Left ventricle myocardium superior (tissue), 1 donor: ENCODE measurements at regions not wholly inside any gene's neighbourhood (a gene's known extent, or its start where the extent isn't known, plus 50 kb on each side); places are given as distances from the start of the nearest gene placed in this dataset.

Source experiments
- ATAC-seq: fragments of 200-7000 bp; cut with Tn5 transposase; one replicate; pipeline ENCODE4 v1.9.1; 2020; ENCODE audit warnings: mild to moderate bottlenecking, moderate library complexity
- DNase-seq: peaks from one replicate; pipeline ENCODE4 v3.0.0-alpha.2; 2020
- intact Hi-C: fragments of 100-400 bp; cut with micrococcal nuclease; formaldehyde crosslinking; loops from one replicate; pipeline ENCODE4 v1.11.0; 2022
- donor health status: DM: no; HTN: yes; CAD: no; lungs with severe emphysema.

DNA sequence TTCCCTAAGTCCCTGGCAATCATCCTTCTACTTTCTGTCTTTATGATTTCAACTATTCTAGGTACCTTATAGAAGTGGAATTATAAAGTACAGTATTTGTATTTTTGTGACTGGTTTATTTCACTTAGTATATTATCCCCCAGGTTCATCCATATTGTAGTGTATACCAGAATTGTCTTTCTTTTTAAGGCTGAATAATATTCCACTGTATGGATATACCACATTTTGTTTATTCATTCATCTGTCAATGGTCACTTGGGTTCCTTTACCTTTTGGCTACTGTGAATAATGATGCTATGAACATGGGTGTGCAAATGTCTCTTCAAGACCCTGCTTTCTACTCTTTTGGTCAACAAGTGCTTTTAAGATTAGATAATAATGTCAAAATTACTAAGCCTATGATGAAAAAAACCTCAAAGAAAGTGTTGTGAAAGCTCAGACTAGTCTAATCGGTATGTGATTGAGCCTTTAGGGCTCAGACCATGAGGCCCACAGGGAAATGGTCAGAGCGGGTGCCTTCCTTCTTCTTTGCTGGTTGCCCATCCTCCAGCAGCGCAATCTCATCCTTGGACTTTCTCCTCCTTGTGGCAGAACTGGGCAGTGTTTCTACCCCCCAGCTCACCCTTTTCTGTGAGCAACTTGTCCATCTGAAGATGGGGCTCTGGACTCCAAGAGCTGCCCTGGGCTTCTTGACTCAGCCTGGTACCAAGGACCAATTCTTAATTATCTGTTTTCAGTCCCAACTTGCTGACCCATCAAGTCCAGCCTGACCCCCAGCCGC, 105.4 kb downstream of the TTC8 start:
- ATAC-seq (no peak), DNase-seq (no peak)
- intact Hi-C loops, result no loop called here

DNA sequence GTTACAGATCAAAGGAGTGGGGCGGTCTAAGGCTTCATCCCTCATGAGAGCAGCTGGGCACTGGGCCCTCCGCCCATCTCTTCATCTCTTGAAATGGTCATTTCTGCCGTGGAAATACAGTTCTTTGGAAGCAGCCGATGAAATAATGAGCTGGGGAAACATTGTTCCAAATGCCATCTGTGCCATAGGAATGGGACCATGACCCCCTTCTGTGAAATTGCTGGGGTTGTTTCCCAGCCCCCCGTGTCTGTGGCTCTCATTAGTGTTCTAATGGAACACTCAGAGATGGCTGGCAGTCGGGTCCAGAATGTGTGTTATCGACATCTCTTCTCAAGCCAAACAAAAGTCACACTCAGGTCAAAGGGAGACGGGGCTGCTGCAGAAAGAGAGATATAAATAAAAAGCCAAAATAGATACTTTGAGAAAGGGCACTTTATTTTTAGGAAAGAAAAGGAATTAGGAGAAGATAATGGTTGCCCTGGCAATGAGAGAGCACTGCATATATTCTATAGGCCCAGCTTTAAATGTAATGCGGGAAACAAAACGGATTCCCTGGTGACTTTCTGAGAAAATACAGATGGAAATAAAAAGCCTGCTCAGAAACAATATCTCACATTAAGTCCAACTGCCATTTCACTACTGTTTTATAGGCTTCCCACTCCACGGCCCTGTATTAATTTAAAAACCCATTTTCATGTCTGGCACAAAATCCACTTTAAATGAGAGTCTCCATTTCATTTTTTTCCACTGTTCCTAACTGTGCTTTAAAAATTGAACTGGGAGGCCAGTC, 107.1 kb downstream of the TTC8 start:
- DNase-seq (no peak), ATAC-seq (no peak)
- intact Hi-C loops, result no loop called here

GRCh38 chr14:88933191-88933590, 108.7 kb downstream of the TTC8 start:
- intact Hi-C loops, result no loop called here

DNA sequence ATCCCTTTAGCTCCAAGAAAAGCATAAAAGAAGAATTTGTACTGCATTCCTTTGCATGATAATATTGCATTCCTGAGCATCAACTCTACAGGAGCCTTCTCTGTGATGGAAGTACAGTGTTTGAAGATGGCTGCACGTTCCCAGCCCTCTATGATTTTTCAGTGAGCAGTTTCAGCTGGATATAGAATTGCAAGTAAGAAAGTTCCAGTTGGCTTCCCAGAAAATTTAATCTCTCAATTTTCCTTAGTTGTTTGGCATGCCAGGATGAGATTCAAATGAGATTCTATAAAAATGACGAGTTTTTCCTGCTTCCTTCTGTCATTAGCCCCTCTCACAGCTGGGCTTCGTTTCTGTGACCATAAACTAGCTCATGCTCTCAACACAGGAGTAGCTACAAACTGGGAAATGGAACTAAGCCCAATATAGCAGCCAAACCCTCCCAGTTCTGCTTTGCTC, 109.9 kb downstream of the TTC8 start:
- ATAC-seq (no peak), DNase-seq (no peak)
- intact Hi-C loops, result no loop called here

More at GRCh38 chr14:88933191-88933590, 108.7 kb downstream of the TTC8 start:
- DNase-seq, result no peak
- ATAC-seq, result no peak

- intact Hi-C loops, result no loop called here
- ATAC-seq (no peak), DNase-seq (no peak)
Measured at GRCh38 chr14:88935083-88935482, 110.6 kb downstream of the TTC8 start.

GRCh38 chr14:88937706-88938105, 113.3 kb downstream of the TTC8 start:
- DNase-seq (no peak), ATAC-seq (no peak)
- intact Hi-C loops, result no loop called here

DNA sequence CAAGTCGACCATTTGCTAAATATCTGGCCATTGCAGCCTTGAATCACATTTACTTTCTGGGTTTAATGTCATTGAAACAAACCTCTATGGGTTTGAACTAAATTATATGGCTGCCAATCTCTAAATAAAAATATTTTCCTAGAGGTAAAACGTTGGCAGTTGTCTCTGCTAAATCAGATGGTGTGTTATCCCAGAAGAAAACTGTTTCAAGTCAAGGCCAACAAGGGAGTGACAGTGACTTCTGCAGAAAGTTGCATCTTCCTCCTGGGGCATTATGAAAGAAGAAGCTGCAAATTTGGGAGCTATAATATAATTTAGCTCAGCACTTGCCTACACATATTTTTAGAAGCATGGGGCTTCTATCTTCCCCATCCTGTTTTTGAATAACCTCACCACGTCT, 116.2 kb downstream of the TTC8 start:
- no peak for ATAC-seq
- intact Hi-C loops, result no loop called here
- DNase-seq, result no peak

DNA sequence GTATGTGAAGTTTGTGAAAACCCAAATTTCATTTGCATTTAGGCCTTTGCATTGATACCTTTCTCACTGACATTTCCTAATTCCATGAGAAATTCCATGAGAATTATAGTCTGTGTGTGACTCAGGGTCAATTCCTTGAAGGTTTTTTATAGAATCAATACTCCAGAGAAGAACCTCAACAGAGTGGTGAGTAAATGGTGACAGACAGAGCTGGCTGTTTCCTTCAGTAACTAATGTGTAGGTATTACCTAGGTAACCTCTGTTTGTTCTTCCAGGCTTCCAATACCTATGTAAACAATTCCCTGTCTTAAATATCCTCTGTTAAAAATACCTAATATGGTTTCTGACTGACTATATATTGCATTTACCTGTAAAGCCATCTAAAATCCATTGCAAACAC, 117.0 kb downstream of the TTC8 start:
- ATAC-seq, result no peak
- intact Hi-C loops, result no loop called here
- DNase-seq, result no peak

- intact Hi-C loops, result no loop called here
- no peak for ATAC-seq
- DNase-seq, result no peak
Measured at GRCh38 chr14:88947646-88948598, 123.5 kb downstream of the TTC8 start.

DNA sequence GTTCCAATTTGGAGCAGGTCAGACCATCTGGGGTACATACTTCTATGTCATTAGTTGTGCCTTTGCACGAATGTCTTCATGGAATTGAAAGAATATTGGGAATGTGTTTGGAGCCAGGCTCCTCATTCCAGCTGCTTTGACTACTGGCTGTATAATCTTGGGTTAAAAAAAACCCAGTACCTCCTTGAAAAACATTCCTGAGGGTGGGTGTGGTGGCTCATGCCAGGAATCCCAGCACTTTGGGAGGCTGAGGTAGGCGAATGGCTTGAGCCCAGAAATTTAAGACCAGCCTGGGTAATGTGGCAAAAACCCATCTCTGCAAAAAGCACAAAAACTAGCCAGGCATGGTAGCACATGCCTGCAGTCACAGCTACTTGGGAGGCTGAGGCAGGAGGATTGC, 125.6 kb downstream of the TTC8 start:
- intact Hi-C loops, result no loop called here
- ATAC-seq (no peak), DNase-seq (no peak)

GRCh38 chr14:88951370-88951769, 126.9 kb downstream of the TTC8 start:
- intact Hi-C loops, result no loop called here
- no peak for ATAC-seq
- DNase-seq, result no peak

- intact Hi-C loops, result no loop called here
- ATAC-seq (no peak), DNase-seq (no peak)
Measured at GRCh38 chr14:88952901-88953300, 128.4 kb downstream of the TTC8 start.

- no peak for DNase-seq
- ATAC-seq, result no peak
- intact Hi-C loops, result no loop called here
Measured at GRCh38 chr14:88955455-88955854, 131.0 kb downstream of the TTC8 start.

GRCh38 chr14:88960496-88960895, 136.0 kb downstream of the TTC8 start:
- intact Hi-C loops, result no loop called here
- no peak for DNase-seq
- no peak for ATAC-seq

GRCh38 chr14:88961214-88961613, 136.8 kb downstream of the TTC8 start:
- intact Hi-C loops, result no loop called here
- DNase-seq, result no peak
- ATAC-seq, result peak; percentile 74

GRCh38 chr14:88962356-88962755, 137.9 kb downstream of the TTC8 start:
- intact Hi-C loops, result no loop called here
- no peak for ATAC-seq
- no peak for DNase-seq

- intact Hi-C loops, result no loop called here
- DNase-seq (no peak), ATAC-seq (no peak)
Measured at GRCh38 chr14:88967299-88967698, 142.8 kb downstream of the TTC8 start.

DNA sequence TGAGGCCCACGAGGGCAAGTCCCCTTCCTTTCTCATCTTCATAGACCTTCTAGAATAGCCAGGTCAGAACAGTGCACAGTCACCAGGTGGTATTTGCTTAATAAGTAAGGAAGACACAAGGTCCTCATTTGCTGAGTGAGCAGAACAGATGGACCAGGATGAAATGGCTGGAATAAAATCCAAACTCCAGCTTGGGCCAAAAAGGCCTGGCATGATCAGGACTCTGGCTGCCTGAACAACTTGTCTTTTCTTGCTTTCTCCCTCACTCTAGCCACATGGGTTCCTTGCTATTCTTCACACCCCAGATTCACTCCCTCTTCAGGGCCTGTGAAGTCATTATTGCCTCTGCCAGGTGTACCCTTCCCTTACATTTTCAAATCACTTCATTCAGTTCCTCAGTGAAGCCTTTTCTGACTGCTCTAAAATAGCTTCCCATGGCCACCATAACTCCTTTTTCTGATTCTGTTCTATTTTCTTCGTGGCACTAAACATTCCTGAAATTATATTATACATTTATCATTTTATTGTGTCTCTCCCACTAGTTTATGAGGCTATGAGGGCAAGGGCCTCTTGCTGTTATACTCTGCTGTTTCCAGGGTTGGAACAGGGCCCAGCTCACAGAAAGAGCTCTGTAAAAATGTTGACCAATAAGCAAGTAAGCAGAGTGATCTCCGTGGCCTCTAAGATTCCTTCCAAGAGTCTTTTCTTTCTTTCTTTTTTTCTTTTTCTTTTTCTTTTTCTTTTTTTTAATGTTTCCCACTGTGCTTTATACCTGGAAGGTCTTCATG, 150.8 kb downstream of the TTC8 start:
- intact Hi-C loops, result no loop called here
- ATAC-seq (no peak), DNase-seq (no peak)

- ATAC-seq (no peak), DNase-seq (no peak)
- intact Hi-C loops, result no loop called here
Measured at GRCh38 chr14:88975926-88976325, 151.5 kb downstream of the TTC8 start.
